GM12892 (cell line): ENCODE measurements at regions not wholly inside any gene's neighbourhood (a gene's known extent, or its start where the extent isn't known, plus 50 kb on each side); places are given as distances from the start of the nearest gene placed in this dataset.
"Not testable (repeated sequence)": the region's sequence is repeated elsewhere in the genome, so short reads cannot be mapped to it uniquely, and the experiment has no call there.

Experiments used
- DNase-seq: peaks from one replicate; pipeline ENCODE4 v3.0.0; 2011; ENCODE audit not compliant: insufficient read length
- FAIRE-seq: peaks from 2 replicates; lab custom pipeline; 2011; peaks lifted over from hg19 to GRCh38; lab: Jason Lieb, UNC
- POLR2A ChIP-seq: IDR thresholded peaks from 2 replicates; pipeline ENCODE4 v1.6.1; 2011; ENCODE audit warnings: low read depth, low read length, control low read depth
- POLR2AphosphoS5 ChIP-seq: IDR thresholded peaks from 2 replicates; pipeline ENCODE4 v1.6.1; 2011; ENCODE audit warnings: low read depth, low read length, control low read depth
- TAF1 ChIP-seq: IDR thresholded peaks from 2 replicates; pipeline ENCODE4 v1.6.1; 2011; ENCODE audit warnings: low read depth, mild to moderate bottlenecking, control low read depth, low read length, borderline replicate concordance

- DNase-seq (no peak), FAIRE-seq (no peak)
- TF ChIP-seq TAF1 = no peak
- no peak for TF ChIP-seq POLR2A
- no peak; the same call in 1 of the 2 replicates for TF ChIP-seq POLR2AphosphoS5
Measured at GRCh38 chr13:23018143-23018542, 162.6 kb upstream of the SGCG start.

DNA sequence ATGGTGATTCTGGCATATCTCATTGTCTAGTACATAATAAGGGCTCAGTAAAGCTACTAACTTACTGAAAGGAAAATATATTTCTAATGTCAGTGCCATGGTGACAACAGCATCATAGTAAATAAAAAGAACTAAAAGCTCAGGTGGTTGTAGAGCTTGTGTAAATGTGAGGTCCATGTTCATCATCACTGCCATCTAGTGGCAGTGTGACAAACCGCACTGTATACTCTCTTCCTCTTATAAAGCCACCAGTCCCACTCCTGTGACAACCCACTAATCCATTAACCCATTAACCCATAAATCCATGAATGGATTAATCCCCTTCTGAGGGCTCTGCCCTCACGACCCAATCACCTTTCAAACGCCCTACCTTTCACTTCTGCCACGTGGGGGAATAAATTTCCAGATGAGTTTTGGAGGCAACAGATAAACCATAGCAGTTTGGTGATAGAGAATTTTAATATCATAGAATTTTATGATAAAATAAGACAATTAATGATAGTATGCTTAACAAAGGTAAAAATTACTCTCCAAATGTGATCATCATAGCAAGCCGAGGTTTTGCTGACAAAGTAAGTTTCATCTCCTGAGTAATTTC is 160.4 kb upstream of the SGCG start:
- TF ChIP-seq POLR2AphosphoS5 = no peak
- TF ChIP-seq TAF1 = no peak
- no peak for TF ChIP-seq POLR2A
- FAIRE-seq (peak; percentile 87), DNase-seq (peak; percentile 11)

GRCh38 chr13:23021906-23022305 is 158.9 kb upstream of the SGCG start:
- no peak for DNase-seq
- no peak for FAIRE-seq
- no peak for TF ChIP-seq POLR2AphosphoS5
- no peak for TF ChIP-seq POLR2A
- no peak for TF ChIP-seq TAF1

- no peak for DNase-seq
- FAIRE-seq = no peak
Measured at GRCh38 chr13:23022704-23023103, 158.1 kb upstream of the SGCG start.

DNA sequence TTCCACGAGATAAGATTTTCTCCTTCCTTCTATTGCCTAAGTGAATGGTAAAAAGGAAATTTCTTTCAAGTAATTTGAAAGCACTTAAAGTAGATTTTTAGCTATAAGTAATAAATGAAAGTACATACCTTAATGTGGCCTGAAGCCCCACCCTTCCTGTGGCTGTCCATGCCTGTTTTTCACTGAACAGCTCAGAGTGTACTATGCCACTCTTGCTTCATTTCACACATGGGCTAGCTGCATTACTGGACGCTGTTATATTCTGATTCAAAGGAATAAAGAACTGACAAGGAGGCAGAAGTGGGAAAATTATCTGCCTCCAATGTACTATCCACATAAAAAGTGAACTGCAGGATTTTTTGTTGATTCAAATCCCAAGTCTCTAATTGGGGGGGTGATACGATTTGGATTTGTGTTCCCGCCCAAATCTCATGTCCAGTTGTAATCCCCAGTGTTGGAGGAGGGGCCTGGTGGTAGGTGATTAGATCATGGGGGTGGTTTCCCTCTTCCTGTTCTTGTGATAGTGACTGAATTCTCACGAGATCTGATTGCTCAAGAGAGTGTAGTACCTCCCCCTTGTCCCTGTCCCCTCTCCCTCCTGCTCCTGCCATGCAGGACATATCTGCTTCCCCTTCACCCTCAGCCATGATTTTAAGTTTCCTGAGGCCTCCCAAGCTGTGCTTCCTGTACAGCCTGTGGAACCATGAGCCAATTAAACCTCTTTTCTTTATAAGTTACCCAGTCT is 154.7 kb upstream of the SGCG start:
- FAIRE-seq (no peak), DNase-seq (no peak)
- TF ChIP-seq POLR2A (no peak), POLR2AphosphoS5 (no peak), TAF1 (no peak)

More at GRCh38 chr13:23022704-23023103, 158.1 kb upstream of the SGCG start:
- TF ChIP-seq POLR2AphosphoS5 = no peak
- TF ChIP-seq TAF1 = no peak
- TF ChIP-seq POLR2A = no peak

DNA sequence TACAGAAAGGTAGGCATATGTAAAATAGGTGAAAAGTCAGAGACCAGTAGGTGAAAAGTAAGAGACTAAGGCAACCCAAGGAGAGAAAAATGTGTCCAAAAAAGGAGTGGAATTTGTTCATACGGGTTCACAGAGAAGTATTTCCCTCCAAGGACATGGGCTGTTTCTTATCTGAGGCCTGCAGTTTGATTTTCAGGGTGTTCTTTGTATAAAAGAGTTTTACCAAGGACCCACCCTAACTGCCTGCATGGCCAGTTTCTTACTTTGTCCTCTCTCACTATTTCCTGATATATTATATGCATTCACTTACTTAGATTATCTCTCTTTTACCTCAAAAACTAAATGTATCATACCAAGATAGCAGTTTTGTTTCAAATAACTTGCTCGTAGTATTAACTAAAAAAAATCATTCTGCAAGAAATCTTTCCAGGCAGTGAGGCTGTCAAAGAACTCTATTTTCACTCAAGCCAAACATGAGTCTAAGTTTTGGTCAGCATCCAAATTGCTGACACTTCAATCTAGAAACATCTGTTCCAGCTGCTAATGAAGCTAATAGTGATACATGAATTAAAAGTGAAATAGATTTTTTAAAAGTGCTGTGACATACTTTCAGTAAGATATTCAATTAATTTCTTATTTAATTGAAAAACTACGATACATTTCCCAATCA is 141.4 kb upstream of the SGCG start:
- no peak for DNase-seq
- TF ChIP-seq POLR2A = no peak
- no peak for FAIRE-seq

DNA sequence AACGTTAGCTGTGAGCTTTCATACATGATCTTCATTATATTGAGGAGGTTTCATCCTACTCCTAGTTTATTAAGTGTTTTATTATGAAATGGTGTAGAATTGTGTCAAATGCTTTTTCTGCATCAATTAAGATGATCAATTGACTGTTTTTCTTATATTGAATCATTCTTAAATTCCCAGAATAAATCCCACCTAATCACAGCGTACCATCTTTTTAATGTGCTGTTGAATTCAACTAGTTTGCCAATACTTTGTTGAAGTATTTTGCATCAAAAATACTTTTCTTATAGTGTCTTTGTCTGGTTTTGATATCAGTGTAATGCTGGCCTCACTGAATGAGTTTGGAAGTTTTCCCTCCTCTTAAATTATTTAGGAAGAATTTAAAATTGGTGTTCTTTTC is 138.6 kb upstream of the SGCG start:
- FAIRE-seq = no peak
- no peak for DNase-seq
- TF ChIP-seq POLR2A = no peak
- TF ChIP-seq TAF1 = no peak
- TF ChIP-seq POLR2AphosphoS5 = no peak

- no peak for TF ChIP-seq POLR2A
- no peak for TF ChIP-seq POLR2AphosphoS5
- no peak for TF ChIP-seq TAF1
- DNase-seq = no peak
- no peak for FAIRE-seq
Measured at GRCh38 chr13:23044906-23045305, 135.9 kb upstream of the SGCG start.

GRCh38 chr13:23050126-23050525 is 130.7 kb upstream of the SGCG start:
- FAIRE-seq (no peak), DNase-seq (no peak)
- TF ChIP-seq POLR2A (no peak), TAF1 (no peak), POLR2AphosphoS5 (no peak)

- not testable (repeated sequence) for FAIRE-seq, DNase-seq
Measured at GRCh38 chr13:23053711-23054110, 127.1 kb upstream of the SGCG start.

GRCh38 chr13:23059173-23059572 is 121.6 kb upstream of the SGCG start:
- no peak for TF ChIP-seq TAF1
- no peak for TF ChIP-seq POLR2AphosphoS5
- no peak for TF ChIP-seq POLR2A
- FAIRE-seq (no peak), DNase-seq (no peak)

GRCh38 chr13:23060959-23061358 is 119.8 kb upstream of the SGCG start:
- FAIRE-seq (no peak), DNase-seq (no peak)
- TF ChIP-seq TAF1 = no peak
- TF ChIP-seq POLR2A = no peak
- TF ChIP-seq POLR2AphosphoS5 = no peak
